ENCODE measurements at regions not wholly inside any gene's neighbourhood (a gene's known extent, or its start where the extent isn't known, plus 50 kb on each side); places are given as distances from the start of the nearest gene placed in this dataset.

DNA sequence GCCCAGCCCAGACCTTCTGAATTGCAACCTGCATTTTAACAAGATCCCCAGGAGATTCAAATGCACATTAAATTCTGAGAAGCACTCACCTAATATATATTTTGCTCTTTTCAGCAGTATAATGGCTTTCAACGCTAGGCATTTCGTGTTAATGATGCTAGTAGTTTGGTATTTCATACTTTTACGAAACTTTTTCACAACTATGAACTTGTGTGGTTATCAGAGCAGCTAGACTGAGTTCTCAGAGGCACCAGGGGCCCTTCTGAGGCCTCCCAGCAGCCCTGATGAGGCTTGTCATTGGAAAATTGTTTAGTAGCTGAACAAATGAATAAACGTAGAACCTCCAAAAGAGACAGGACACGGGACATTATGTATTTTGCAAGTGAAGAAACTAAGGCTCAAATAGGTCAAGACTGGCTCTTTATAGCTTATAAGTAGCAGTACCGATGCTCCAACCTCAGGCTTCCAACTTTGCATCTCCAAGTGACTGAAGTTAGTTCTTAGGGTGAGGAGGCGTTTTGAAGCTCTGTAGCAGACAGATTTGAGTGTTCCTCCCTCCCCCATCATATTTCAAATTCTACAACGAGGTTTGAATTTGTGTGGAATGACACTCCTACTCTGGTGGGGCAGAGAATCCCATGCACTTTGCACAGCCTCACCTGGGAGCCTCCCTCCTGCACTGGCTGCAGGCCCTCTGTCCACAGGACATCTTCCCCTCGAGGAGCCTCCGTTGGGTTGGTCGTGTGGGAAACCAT, 121.1 kb upstream of the SLC25A48 start:
- Histone ChIP-seq H3K79me1 (ENCODE audit: low read depth, low read length) (no peaks in the 10 kb centered on the region), H4K8ac (ENCODE audit: extremely low read depth, insufficient read depth, low read length) (no peak overlapping the region; the same call in 1 of the 2 replicates), H3K18ac (ENCODE audit: extremely low read depth, low read length) (no peak overlapping the region), H2AFZ (ENCODE audit: low read length) (no peak overlapping the region), H3K56ac (replicated peaks; ENCODE audit: insufficient read length, low read depth, low read length) (no peak overlapping the region), H4K5ac (ENCODE audit: insufficient read length, low read depth, low read length) (no peak overlapping the region), H2BK20ac (ENCODE audit: low read length) (no peak overlapping the region), H4K91ac (replicated peaks; ENCODE audit: insufficient read length, low read length) (no peak overlapping the region), H3K36me3 (ENCODE audit: control insufficient read depth in 2 of 4, insufficient read depth in 4 of 4, low read length in 3 of 4) (no peaks in the 10 kb centered on the region), H2BK15ac (ENCODE audit: low read length) (no peak overlapping the region), H2BK12ac (ENCODE audit: low read depth, low read length) (no peak overlapping the region), H3K23me2 (ENCODE audit: low read depth, low read length) (no peaks in the 10 kb centered on the region), H3K27ac (ENCODE audit: low read depth, low read length) (no peak overlapping the region), H3K4ac (replicated peaks; ENCODE audit: insufficient read length, low read depth, low read length) (no peak overlapping the region), H3K9ac (replicated peaks in 1 of 4; ENCODE audit: extremely low read depth in 1 of 4, low read depth in 3 of 4, low read length in 3 of 4) (no peak overlapping the region), H3K79me2 (ENCODE audit: control insufficient read depth in 1 of 2, insufficient read depth in 2 of 2, low read length in 2 of 2) (no peaks in the 10 kb centered on the region), H3K4me2 (ENCODE audit: insufficient read depth in 1 of 2, low read depth in 2 of 2, low read length in 2 of 2) (no peak overlapping the region), H2BK5ac (ENCODE audit: low read depth, low read length) (no peak overlapping the region), H2AK5ac (ENCODE audit: low read depth, low read length) (no peak overlapping the region), H3K27me3 (replicated peaks in 1 of 4; ENCODE audit: control insufficient read depth in 3 of 4, extremely low read depth in 1 of 4, insufficient read depth in 3 of 4, low read length in 3 of 4) (no peaks in the 10 kb centered on the region), H4K20me1 (replicated peaks in 1 of 2; ENCODE audit: control insufficient read depth in 1 of 2, insufficient read depth in 2 of 2, low read length in 2 of 2) (no peaks in the 10 kb centered on the region), H3K4me3 (ENCODE audit: extremely low read depth in 1 of 4, insufficient read depth in 2 of 4, low read depth in 3 of 4, low read length in 4 of 4) (no peak overlapping the region), H2BK120ac (replicated peaks; ENCODE audit: low read depth, low read length) (no peak overlapping the region), H3K9me3 (ENCODE audit: insufficient read depth in 2 of 2, low read depth in 1 of 2, low read length in 1 of 2) (no peaks in the 10 kb centered on the region), H3K4me1 (replicated peaks in 1 of 4; ENCODE audit: control insufficient read depth in 3 of 4, insufficient read depth in 4 of 4, low read length in 3 of 4) (peaks cover 0 to 3% (median 0%) of the 10 kb centered on the region in 4 experiments; a peak in 1 of 7 replicates), H3K14ac (ENCODE audit: insufficient read length) (no peak overlapping the region), H3K23ac (ENCODE audit: insufficient read length) (no peak overlapping the region)
- CTCF ChIA-PET (ENCODE audit: partially characterized antibody), result interaction anchor here (1.5 to 2.5 kb wide), 3 partner anchors 11 to 147 kb away, joined by 7 to 12 read pairs (median 8); no protein-coding TSS in a partner anchor
- DNase-seq (ENCODE audit: low read depth in 1 of 2, low spot score in 2 of 2) (no peak), FAIRE-seq (no peak)
- POLR2A ChIA-PET (ENCODE audit: partially characterized antibody), result no interaction called here
- 86% methylated on average over 11 of the region's 11 CpGs; no CpG with 5 or more reads in 1 of the 2 experiments for WGBS, 2 experiments (ENCODE audit: extremely low coverage in 1 of 2, insufficient coverage in 1 of 2, insufficient read length in 1 of 2, insufficient replicate concordance in 2 of 2, low coverage in 1 of 2, low lambda C conversion rate in 2 of 2, missing lambda C conversion rate in 1 of 2)
- TF ChIP-seq, protein P1, sequence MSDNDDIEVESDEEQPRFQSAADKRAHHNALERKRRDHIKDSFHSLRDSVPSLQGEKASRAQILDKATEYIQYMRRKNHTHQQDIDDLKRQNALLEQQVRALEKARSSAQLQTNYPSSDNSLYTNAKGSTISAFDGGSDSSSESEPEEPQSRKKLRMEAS (IDR thresholded peaks at IDR 0.05), result no peak
- TF ChIP-seq YY1 (IDR thresholded peaks at IDR 0.05; ENCODE audit: low read depth, low read length) (no peak), TAF7 (optimal IDR thresholded peaks at IDR 0.05; ENCODE audit: borderline replicate concordance, low read depth, low read length) (no peak), SP1 (IDR thresholded peaks at IDR 0.05; ENCODE audit: low read depth, low read length) (no peak)

Measured in H1 (cell line).